GM19397 (cell line): ENCODE measurements at regions not wholly inside any gene's neighbourhood (a gene's known extent, or its start where the extent isn't known, plus 50 kb on each side); places are given as distances from the start of the nearest gene placed in this dataset.

ENCODE experiments used
- ATAC-seq: cut with Tn5 transposase; IDR thresholded peaks from one replicate; pipeline ENCODE4 v1.9.1; 2021; ENCODE audit warnings: mild to moderate bottlenecking, moderate library complexity; ENCODE audit not compliant: unreplicated experiment

DNA sequence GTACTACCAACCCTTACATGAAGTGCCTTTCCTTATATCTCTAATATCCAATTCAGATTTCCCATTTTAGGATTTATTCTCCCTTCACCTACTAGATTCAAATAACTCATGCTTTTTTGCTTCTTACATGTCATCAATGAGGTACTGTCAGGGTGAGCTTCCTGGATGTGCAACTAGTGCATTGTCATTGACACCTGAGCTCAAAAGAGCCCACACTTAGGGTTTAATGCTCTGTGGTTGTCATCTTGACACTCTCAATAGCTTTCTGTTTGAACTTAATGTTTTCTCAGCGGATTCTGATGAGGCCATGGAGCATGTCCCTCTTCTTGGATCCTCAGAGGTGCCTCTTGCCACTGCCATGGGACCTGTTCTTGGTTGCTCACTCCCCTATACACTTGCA is 1033.3 kb upstream of the EYS start:
- no peak for ATAC-seq

DNA sequence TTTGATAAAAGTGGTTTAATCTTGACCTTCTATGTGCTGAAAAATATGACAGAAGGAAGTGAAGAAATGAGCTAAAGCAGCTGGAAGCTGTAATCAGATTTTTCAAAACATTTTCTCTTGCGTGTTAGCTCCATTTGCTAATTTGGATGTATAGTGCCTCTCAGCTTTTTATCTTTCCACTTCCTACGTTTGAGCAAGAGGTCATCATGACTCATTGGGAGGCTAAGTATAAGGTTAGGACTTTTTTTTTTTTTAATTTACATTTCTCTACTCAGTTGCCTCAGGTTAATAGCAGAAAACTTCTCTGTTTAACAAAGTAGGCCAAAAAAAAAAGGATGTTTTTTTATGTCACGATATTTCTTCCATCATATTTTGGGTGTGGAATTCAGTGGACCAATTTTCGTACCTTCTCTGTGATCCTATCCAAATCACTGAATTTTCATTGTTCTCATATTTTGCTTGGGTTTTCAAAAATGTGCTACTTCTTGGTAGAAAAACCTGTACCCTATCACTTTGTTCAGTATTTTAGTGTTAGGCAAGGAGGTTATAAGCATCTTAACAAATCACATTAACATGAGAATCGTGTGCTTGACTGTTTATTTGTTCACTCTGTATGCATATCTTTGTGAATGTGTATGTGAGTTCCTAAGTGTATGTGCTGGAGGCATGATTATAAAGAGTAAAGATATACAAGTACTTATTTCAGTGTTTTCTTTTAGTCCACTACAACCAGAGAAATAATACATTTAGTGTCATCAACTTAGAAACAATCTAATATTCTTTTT is 1028.3 kb upstream of the EYS start:
- no peak for ATAC-seq

DNA sequence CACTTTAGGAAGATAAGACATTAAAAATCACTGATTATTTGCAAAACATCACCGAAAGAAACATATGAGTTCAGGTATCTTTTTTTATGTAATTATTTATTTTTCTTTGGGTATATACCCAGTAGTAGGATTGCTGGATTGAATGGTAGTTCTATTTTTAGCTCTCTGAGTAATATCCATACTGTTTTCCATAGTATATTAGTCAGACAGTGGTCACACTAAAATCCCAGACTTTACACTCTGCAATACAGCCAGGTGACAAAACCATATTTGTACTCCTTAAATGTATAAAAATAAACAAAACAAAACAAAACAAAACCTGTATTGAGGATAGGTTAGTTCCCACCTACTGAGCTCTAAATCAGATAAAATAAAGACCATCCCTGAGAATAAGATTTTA is 1024.3 kb upstream of the EYS start:
- ATAC-seq = no peak

DNA sequence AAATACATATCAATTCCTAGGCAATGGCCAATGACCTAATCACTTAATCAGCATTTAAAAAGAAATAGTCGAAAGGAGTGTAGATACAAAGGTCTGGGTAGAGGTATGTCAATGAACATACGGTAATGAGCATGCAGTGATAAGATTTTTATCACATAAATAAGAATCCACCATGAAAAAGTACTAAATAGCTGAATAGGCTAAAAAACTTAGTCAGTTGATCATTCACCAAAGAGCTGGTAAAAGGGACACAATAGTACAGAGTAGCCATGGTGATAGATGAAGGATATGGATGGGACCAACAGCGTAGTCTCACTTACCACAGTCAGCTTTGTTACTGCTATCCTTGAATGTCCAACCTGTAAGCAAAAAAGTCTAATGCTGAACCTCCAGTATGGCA is 1018.6 kb upstream of the EYS start:
- ATAC-seq = no peak

DNA sequence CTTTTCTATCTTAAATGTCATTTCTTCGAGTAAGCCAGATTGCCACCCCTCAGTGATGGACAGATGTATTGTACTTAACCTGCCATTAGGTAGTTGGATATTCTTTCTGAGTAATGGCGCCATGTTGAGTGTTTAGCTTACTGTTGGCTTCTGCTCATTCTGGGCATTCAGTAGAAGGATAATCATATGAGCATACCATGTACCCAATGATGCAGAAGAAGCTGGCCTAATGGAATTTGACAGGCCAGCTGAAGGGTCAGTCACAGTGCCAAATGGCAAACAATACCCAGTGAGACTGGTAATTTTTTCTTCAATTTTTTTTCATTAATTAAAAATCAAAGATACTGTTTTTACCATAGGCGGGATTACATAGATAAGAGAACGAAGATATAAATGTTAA is 1010.8 kb upstream of the EYS start:
- ATAC-seq = no peak

DNA sequence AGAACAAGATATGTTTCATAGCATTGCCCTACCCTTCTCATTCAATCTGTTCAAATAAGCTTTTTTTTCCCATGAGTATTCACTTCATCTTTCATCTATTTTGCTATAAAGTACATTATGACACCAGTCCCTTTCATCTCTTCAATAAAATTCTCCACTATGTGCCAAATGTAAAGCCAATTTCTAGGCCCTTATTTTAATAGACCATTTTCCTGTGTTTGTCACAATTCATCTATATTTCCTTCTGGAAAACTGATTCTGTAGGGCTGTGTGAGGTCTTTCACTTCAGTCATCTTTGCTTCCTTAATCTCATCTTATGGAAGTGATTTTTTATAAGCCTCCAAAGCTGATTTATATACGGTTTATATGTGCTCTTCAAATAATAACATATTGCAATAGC is 992.4 kb upstream of the EYS start:
- ATAC-seq = no peak

DNA sequence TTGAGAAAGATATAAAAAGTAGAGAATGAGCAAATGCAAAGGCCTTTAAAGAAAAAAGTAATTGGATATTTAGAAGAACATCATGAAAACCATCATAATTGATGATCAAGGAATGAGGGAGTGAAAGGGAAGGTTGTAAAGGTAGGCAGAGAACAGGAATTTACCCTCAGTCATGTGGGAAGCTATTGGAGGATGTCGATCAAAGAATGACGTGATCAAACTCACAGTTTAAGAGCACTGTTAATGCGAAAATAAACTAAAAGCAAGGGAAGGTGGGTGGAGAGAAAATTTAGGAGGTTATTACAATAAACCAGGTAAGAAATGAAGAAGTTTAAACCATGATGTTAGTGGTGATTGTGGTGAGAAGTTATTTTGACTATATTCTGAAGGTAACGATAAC is 982.6 kb upstream of the EYS start:
- no peak for ATAC-seq

DNA sequence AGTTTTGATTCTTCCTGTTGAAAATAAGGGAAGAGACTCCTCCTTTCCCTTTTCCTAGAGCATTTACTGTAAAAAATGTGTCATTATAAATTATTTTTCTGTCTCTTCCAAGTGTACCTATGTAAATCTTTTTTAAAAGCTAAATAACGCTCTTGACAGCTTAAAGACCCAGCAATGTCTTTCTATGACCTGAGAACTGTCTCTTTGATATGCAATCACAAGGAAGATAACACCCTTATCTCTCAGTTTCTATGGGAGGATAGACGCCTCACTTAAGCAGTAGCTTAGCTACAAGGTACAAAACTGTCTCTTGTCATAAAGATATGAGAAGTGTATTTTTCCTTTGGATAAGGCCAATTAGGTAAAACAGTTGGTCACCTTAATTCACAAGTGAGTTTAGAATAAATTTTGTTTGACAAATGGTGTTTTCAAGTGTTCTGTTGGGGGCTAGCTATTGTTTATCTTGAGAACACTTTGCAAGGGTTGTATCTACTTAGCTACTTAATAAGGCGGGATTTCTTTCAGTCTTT is 980.6 kb upstream of the EYS start:
- ATAC-seq = no peak

DNA sequence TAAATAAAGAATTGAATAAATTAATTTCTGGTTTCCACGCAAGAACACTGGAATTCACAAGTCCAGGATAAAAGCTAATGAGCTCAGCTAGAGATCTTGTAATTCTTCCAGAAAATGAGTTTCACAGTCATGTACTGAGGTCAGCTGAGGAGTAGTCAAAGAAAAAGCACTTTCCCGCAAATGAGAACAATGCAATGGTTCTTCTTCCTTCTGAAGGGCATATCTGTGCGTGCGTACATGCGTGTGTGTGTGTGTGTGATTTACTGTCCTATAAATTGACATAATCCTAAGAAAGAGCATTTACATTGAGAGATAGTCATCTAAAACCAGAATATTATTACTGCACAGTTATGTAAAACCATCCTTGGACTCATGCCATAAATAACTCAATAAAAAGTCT is 968.9 kb upstream of the EYS start:
- ATAC-seq = no peak

DNA sequence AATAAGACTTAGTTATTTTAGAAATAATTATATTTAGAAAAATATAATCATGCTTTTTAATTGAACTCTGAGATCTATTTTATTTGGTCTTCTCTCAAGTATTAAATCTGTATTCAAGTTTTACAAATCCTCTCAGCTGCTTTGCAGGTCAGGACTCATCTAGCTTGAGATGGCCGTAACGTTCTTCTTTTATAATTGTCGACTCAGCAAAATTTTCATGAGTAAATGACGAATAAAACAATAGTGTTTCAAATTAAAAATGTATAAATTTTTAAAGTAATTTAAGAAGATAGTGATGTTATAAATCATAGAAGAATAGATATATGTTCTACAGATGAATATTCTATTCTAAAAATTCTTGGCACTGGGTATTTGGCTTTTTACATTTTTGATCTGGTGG is 957.1 kb upstream of the EYS start:
- ATAC-seq = no peak

DNA sequence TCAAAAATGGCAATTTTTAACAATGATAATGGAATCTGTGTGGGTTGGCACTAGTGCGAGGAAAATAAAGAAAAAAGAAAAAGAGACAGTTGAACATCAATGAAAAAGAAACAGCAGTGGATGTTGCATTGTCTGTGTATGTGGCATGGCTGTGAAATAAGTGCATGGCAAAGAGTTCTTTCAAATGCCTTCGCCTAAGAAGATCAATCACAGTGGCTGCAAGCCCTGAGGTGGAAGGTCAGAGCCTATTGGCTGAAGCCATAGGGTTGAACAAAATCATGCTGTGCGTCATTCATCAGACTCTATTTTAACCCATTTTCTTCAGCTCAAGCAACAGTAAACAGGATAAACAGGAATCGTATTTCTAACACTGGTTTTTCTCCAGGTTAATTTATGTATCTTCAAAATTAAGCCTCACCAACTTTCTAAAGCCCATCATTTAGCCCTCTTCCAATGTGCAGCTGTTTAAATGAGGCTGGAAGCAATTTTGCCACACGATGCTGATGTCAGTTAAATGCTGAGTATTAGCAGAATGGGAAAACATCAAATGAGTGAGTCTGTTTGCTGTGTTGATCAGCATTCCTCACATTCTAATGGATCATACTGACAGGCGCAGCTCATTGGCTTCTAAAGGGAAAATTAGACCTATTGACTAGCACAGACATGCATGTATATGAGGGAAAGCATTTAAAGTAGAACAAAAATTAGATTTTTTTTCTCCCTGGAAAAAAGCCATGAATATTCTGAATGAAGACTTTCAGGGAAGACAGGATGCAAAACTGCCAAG is 955.9 kb upstream of the EYS start:
- ATAC-seq = no peak

DNA sequence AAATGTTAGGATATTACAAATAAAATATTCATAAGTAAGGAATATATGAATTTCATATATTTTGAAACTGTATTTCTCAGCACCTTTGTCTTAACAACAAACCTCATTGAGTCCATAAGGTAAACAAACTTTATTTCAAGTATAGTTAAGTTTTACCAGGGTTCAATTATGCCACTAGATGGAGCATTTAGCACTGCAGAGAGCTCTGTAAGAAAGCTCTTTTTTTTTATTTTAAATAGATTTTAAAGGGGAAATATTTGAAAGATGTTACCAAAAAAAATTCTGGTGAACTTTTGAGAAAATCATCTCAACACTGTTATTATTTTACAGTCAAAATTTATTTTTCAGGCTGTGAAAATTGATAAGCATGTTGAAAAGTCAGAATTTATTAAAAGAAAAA is 955.2 kb upstream of the EYS start:
- ATAC-seq = no peak

DNA sequence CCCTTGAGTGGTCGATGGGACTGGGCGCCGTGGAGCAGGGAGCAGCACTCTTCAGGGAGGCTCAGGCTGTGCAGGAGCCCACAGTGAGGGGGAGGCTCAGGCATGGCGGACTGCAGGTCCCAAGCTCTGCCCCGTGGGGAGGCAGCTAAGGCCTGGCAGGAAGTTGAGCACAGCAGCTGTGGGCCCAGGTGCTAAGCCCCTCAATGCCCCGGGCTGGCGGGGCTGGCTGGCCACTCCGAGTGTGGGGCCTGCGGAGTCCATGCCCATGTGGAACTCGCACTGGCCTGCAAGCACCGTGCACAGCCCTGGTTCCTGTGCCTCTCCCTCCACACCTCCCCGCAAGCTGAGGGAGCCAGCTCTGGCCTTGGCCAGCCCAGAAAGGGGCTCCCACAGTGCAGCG is 948.4 kb upstream of the EYS start:
- no peak for ATAC-seq

DNA sequence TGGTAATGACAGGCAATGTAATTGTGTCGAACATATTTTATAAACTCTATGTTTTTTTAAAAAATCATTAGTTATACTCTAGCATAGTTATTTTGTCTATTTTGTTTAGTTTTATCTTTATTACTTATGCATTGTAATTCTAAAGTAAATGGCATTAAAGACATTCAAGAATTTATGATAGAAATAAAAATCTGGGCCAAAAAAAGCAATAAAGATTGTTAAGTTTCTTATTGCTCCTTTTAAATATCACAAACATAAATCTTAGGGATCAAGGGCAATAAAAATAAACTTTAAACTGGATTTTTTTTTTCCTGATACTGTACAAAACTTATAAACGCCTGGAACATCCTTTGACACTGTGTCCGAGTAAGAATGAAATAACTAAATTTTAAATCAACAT is 931.5 kb upstream of the EYS start:
- no peak for ATAC-seq

DNA sequence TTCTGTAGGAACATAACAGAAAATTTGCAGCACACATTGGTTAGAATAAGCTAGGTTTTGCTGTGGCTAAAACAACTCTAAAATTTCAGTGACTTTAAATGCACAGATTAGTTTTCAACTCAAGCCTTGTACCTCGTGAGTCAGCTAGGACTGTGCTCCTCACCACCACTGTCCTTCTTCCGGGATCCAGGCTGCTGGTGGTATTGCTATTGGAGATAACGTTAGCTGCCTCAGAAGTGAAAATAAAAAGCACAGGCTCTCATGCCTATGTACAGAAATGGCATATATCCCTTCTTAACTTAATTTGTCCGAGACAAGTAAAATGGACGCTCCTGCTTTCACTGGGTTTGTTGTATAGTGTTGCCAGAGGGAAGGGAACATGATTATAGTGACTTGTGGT is 931.1 kb upstream of the EYS start:
- ATAC-seq = no peak

DNA sequence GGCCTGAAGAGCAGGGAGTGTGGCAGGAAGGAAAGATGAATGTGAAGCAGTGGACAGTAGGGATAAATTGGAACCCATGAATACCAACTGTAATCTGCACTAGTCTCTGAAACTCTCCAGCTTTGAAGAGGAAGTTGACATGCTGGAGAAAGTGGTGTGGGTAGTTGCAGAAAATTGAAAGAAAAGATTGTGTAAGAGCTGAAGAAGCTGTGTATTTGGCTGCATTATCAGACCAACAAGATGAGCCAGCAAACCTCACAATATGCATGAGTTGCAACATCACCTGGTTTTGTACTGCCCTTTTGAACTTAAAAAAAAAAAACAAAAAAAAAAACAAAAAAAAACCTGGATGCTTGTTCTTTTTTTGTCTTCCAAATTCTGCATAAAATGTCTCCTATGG is 921.9 kb upstream of the EYS start:
- no peak for ATAC-seq

DNA sequence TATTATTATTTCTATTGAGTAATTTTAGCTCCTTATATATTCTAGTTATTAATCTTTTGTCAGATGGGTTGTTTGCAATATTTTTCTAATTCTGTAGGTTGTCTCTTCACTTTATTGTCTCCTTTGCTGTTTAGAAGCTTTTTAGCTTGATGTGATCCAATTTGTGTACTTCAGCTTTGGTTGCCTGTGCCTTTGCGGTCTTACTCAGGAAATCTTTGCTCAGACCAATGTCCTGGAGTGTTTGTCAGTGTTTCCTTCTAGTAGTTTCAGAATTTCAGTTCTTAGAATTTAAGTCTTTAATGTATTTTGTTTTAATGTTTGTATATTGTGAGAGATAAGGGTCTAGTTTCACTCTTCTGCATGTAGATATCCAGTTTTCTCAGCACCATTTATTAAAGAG is 916.0 kb upstream of the EYS start:
- no peak for ATAC-seq

DNA sequence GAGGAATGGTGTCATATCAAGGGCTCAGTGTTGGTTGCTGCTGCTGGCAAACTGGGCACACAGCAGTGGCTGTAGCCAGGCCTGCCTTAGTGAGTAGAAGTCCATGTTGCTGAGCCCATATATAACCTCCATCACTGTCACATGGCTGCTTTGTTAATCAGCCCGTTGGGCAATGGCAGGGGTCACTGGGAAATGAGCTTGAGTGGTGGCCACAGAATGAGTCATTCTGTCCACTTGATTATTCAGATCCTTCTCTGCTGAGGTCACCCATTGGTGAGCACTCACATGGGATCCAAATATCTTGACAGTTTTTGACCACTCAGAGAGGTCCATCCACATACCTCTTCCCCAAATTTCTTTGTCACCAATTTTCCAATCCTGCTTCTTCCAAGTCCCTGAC is 898.9 kb upstream of the EYS start:
- ATAC-seq = no peak

DNA sequence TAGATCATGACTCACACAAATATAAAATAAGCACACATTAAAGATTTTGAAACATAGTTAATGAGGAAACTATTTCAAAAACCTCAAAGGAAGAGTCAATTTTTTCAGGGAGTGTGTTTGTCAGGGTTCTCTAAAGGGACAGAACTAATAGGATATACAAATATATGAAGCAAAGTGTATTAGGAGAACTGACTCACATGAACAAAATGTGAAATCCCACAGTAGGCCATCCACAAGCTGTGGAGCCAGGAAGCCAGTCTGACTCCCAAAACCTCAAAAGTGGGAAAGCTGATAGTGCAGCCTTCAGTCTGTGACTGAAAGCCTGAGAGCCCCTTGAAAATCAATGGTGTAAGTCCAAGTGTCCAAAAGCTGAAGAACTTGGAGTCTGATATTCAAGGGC is 898.0 kb upstream of the EYS start:
- no peak for ATAC-seq

DNA sequence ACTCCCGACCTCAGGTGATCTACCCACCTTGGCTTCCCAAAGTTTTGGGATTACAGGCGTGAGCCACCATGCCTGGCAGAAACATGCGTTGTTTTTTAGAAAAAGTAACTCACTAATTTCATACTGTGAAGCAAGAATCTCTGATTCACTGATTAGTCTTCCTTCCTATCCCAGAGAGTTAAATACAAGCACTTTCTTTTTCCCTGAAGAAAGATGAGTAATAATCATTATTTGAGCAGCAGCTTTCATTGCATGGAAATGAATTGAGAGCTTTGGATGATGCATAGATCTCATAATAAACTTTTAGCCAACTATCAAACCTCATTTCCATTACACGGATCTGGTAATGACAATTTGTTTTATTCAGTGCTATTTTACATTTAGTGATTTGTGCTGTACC is 892.5 kb upstream of the EYS start:
- no peak for ATAC-seq

DNA sequence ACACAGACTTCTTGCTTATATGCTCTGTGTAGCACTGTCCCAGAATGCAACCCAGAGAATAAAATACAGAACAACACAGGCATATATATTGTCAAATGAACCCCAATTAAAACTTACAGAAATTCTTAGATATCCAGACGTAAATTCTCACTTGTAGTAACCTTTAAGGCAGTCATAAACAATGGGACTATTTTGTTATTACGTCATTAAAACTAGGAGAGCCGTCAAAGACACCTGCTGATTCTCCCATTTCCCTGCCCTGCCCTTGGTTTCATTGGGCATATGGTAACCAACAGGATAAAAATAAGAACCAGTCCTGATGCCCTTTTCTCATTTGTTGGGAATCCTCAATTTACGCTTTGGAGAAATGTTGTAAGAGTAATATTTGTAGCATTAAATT is 871.3 kb upstream of the EYS start:
- no peak for ATAC-seq

DNA sequence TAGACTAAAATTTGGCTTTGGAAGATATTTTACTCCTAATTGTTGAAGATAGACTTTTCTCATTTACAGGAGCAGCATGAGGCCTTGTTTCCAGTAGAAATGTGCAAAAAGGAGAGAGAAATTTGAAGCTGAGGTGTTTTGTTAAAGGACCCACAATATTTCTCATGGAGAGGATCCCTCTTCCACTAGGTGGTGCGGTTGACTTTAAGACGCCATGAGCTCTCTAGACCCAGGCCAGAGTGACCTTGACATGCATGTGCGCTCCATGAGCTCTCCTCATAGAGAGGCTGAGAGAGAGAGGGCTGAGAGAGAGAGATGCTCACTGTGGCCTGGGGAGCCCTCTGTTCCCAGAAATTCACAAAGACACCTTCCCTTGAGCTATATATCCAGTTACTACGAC is 861.2 kb upstream of the EYS start:
- no peak for ATAC-seq
